Adrenal gland (tissue), 9 donors: ENCODE measurements at regions not wholly inside any gene's neighbourhood (a gene's known extent, or its start where the extent isn't known, plus 50 kb on each side); places are given as distances from the start of the nearest gene placed in this dataset.

Source experiments
- DNase-seq, 7 donors: peaks; one replicate each; pipeline ENCODE4 v3.0.0-alpha.2; 2019 to 2020
- H3K27ac ChIP-seq, 5 donors: fragments of 200-600 bp; sonication (generic) in 4 of 5; 1 replicate in 3 of 5; 2 replicates in 2 of 5; pipeline versions ENCODE4 v1.5.1 to v1.8.0; 2016 to 2020; ENCODE audit warnings: mild to moderate bottlenecking in 1 of 5
- H3K27me3 ChIP-seq: fragments of 200-600 bp; 2 replicates; pipeline ENCODE4 v1.8.0; 2021
- H3K36me3 ChIP-seq, 2 donors: fragments of 200-600 bp; replicated peaks in 1 of 2; 1 replicate in 1 of 2; 2 replicates in 1 of 2; pipeline versions ENCODE4 v1.5.1 to v1.8.0; 2018 to 2022
- H3K4me1 ChIP-seq, 2 donors: fragments of 200-600 bp; replicated peaks in 1 of 2; 1 replicate in 1 of 2; 2 replicates in 1 of 2; pipeline versions ENCODE4 v1.5.1 to v1.8.0; 2018 to 2021
- H3K4me3 ChIP-seq, 4 donors: fragments of 200-600 bp; sonication (generic) in 3 of 4; one replicate each; pipeline ENCODE4 v1.5.1; 2016 to 2018
- H3K9me3 ChIP-seq, 3 donors: fragments of 200-600 bp; sonication (generic) in 1 of 3; replicated peaks in 1 of 3; 1 replicate in 2 of 3; 2 replicates in 1 of 3; pipeline versions ENCODE4 v1.5.1 to v1.8.0; 2016 to 2021
- CTCF ChIP-seq, 6 experiments: fragments of 450-650 bp in 4 of 6; fragments of 200-600 bp in 2 of 6; sonication (generic) in 1 of 6; IDR thresholded peaks; 1 replicate in 5 of 6; 2 replicates in 1 of 6; pipeline versions ENCODE4 v1.5.1 to v1.8.0; 2016 to 2021; ENCODE audit warnings: antibody characterized with exemption in 6 of 6, mild to moderate bottlenecking in 2 of 6, moderate library complexity in 1 of 6
- POLR2A ChIP-seq, 2 donors: fragments of 450-650 bp; IDR thresholded peaks; one replicate each; pipeline ENCODE4 v1.6.1; 2017; ENCODE audit warnings: antibody characterized with exemption in 2 of 2, mild to moderate bottlenecking in 2 of 2, moderate library complexity in 1 of 2
- WGBS, 4 donors: extraction: QIAGEN DNeasy Blood & Tissue Kit in 2 of 4; methylation state at CpG; one replicate each; pipeline versions ENCODE4 v1.1.5 to v1.1.7; 2013 to 2017; 5-methylcytosine and 5-hydroxymethylcytosine counted together
- intact Hi-C, 2 donors: fragments of 100-400 bp; cut with DNase I; formaldehyde crosslinking; loops; one replicate each; pipeline versions ENCODE4 v1.14.1 to v1.15.0; 2022 to 2023
- donor health status: healthy with polysubstance abuse.
- donor health status: Bipolar disorder and iron deficiency.
- donor health status: DM: yes; HTN: yes; CAD: no.
- donor health status: DM: no; HTN: no; CAD: no.
- donor health status: DM: no; HTN: no; CAD: no.

- intact Hi-C loops = no loop called here
- DNase-seq = no peak
- TF ChIP-seq CTCF (IDR thresholded peaks at IDR 0.05) = no peak
- no peak for TF ChIP-seq POLR2A (IDR thresholded peaks at IDR 0.05)
- H3K4me1 ChIP-seq = no peaks in the 10 kb centered on the region
- H3K36me3 ChIP-seq = no peaks in the 10 kb centered on the region
- no peaks in the 10 kb centered on the region for H3K27me3 ChIP-seq
- WGBS, 4 donors = 73 to 95% (median 84%) methylated on average over 3 to 6 of the region's 6 CpGs
- no peaks in the 10 kb centered on the region for H3K9me3 ChIP-seq
- no peak overlapping the region for H3K4me3 ChIP-seq
- no peak overlapping the region for H3K27ac ChIP-seq
These were observed 237.8 kb upstream of the TLE4 start for GRCh38 chr9:79334001-79334400.

DNA sequence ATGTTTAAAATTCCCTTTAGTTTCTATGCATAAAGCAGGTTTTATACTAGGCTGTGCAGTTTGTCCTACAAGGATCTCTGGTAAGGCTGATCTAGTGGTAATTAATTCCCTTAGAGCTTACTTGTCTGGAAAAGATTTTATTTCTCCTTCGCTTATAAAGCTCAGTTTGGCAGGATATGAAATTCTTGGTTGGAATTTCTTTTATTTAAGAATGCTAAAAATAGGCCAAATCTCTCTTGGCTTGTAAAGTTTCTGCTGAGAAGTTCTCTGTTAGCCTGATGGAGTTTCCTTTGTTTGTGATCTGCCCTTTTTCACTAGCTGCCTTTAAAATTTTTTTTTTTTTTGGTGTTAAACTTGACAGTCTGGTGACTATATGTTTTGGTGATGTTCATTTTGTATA is 237.1 kb upstream of the TLE4 start:
- WGBS, 4 donors = 84 to 91% (median 89%) methylated on average over 1 of the region's 1 CpG
- Histone ChIP-seq H3K27me3 (no peaks in the 10 kb centered on the region), H3K9me3 (no peaks in the 10 kb centered on the region), H3K4me3 (no peak overlapping the region), H3K4me1 (no peaks in the 10 kb centered on the region), H3K27ac (no peak overlapping the region), H3K36me3 (no peaks in the 10 kb centered on the region)
- DNase-seq = no peak
- intact Hi-C loops = no loop called here
- TF ChIP-seq CTCF (IDR thresholded peaks at IDR 0.05) = no peak
- no peak for TF ChIP-seq POLR2A (IDR thresholded peaks at IDR 0.05)

DNA sequence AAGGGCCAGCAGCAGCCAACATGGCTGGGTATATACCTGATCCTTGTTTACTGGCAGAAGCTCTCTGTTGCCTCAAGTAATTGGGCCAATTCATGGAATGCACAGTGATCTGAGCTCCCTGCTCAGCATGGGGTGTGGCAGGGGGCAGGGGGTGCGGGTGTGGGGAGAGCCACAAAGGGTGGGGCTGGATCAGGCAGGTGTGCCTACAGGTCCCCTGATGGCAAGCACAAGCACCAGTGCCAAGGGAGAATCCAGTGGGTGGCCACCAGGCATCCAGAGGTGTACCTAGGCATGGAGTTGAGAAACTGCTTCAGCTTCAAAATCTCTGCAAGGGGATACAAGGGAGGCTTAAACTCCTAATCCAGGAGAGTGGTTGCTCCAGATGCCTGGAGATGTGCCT is 235.8 kb upstream of the TLE4 start:
- intact Hi-C loops = no loop called here
- H3K36me3 ChIP-seq = no peaks in the 10 kb centered on the region
- H3K27ac ChIP-seq = no peak overlapping the region
- H3K9me3 ChIP-seq = no peaks in the 10 kb centered on the region
- no peak overlapping the region for H3K4me3 ChIP-seq
- DNase-seq = no peak
- H3K4me1 ChIP-seq = no peaks in the 10 kb centered on the region
- no peaks in the 10 kb centered on the region for H3K27me3 ChIP-seq
- 71 to 87% (median 78%) methylated on average over 1 of the region's 1 CpG; no CpG with 5 or more reads in 1 of the 4 donors for WGBS, 4 donors
- no peak for TF ChIP-seq CTCF (IDR thresholded peaks at IDR 0.05)
- TF ChIP-seq POLR2A (IDR thresholded peaks at IDR 0.05) = no peak

GRCh38 chr9:79341561-79341960 is 230.2 kb upstream of the TLE4 start:
- 79 to 92% (median 83%) methylated on average over 6 of the region's 6 CpGs for WGBS, 4 donors
- H3K9me3 ChIP-seq = no peaks in the 10 kb centered on the region
- no peaks in the 10 kb centered on the region for H3K27me3 ChIP-seq
- no peak for DNase-seq
- no peaks in the 10 kb centered on the region for H3K4me1 ChIP-seq
- intact Hi-C loops = no loop called here
- H3K4me3 ChIP-seq = no peak overlapping the region
- H3K36me3 ChIP-seq = no peaks in the 10 kb centered on the region
- H3K27ac ChIP-seq = no peak overlapping the region
- TF ChIP-seq CTCF (IDR thresholded peaks at IDR 0.05) (no peak), POLR2A (IDR thresholded peaks at IDR 0.05) (no peak)
